ENCODE measurements at regions not wholly inside any gene's neighbourhood (a gene's known extent, or its start where the extent isn't known, plus 50 kb on each side); places are given as distances from the start of the nearest gene placed in this dataset.

DNA sequence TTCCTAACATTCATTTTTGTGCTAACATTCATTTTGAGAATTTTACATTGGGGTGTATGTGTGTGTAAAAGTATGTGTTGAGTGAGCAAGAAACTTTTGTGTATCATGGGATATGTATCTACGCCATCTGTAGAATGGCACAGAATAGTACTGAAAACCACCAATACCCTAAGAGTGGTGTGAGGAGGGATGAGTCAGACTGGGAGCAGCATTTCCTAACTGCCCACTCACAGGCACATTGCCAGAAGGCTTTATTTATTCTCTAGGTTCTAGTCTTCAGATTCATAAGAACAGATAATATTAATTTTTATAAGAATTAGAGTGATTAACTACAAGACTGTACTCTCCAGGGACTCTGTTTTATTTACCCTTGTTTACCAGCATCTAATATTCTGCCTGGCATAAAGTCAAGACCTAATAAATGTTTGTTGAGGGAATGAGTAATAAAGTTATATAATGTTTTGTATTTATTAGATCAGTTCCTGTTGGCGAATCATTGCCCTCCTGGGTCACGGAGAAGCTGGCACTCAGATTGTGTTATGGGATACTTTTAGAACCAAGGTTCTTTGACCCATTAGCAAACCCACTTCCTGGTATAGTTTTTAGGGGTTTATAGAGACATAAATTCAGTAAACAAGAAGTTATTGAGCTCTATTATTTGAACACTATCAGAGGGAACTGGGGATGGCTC is 159.1 kb upstream of the PPP2R2B start:
- DNase-seq = no peak

DNA sequence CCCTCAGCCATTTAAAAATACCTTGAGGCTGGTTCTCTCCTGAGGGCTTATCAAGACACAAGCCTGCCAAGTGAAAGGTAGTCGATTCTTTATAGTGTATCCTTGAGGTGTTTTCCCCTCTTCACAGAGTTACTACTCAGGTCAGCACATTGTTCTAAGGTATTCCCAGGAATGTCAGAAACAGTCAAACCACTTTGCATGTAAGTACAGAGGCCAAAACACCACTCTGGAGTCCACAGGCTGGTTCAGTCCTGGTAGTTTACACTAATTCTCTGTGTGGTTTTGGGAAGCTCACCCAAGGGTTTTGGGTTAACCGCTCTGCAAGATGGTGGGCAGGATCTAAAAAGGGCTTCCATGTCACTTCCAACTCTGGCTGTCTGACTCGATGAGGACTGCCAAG is 162.3 kb upstream of the PPP2R2B start:
- no peak for DNase-seq

DNA sequence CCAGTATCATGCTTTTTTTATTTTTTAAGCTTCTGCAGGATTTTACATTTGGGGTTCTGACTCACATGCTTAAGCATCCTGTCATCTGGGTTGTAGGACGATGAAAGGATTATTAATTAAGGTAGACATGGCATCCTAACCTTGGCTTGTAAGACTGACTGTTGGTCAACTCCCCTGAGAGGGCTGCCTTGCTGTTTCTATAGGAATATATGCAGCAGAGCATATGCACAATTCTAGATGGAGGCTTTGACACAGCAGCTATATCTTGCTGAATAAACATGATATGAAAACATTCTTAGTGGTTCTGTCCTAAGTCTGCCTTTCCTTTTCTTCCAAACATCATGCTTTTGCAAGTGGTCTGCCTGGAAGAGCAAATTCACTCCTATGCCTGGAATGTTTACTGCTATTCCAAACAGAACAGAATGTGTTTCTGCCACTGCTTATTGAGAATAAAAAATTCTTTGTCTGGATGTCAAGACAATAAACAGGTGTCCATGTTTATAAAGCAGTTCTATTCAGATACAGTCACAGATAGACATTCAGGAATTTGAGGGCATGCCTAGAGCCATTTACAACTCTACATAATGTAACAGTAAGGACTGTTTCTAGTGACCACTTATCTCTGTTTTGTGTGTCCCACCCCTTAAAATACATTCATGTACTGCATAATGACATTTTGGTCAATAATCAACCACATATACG is 166.2 kb upstream of the PPP2R2B start:
- no peak for DNase-seq

DNA sequence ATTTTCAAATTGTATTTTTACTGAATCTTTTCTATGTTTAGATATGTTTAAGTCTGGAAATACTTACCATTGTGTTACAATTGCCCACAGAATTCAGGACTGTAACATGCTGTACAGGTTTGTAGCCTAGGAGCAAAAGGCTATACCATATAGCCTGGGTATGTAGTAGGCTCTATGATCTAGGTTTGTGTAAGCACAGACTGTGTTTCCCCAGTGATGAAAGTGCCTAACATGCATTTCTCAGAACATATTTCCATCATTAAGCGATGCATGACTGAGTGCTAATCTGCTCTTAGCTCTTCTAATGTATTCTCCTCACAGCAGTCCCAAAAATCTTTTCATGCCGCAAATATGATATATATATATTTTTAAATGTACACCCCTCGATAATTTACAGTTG is 166.7 kb upstream of the PPP2R2B start:
- no peak for DNase-seq

DNA sequence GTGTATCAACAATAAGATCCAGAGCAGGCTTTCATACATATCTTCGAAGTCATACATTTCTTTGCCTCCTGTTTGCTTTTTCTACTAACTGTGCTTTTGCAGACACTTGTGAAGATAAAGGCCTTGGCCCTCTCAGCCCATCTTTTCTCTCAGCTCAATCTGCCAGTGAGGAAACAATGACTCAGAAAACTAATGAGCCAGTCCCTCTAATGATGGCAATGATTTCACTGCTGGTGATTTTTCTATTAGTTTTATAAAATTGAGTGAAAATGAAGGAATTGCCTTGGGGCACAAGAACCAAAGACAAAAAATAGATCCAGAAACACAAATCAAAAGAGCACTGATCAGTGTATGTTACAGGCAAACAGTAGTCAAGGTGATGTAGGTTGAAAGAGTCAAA is 167.7 kb upstream of the PPP2R2B start:
- DNase-seq = no peak

DNA sequence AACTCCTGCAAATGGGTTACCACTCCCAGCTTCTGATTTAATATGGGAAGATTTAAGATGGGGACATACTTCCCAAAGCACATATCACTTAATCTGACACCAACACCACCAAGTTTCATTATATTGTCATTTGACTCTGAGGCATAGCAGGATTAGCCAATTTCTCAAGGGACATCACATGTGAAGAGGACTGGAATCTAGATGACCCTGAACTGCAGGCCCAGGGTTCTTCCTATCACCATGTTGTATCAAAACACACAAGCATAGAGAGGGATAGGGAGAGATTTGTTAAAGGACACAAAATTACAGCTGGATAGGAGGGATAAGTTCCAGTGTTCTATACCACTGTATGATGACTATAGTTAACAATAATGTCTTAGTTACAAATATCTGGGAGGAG is 168.3 kb upstream of the PPP2R2B start:
- no peak for DNase-seq

DNA sequence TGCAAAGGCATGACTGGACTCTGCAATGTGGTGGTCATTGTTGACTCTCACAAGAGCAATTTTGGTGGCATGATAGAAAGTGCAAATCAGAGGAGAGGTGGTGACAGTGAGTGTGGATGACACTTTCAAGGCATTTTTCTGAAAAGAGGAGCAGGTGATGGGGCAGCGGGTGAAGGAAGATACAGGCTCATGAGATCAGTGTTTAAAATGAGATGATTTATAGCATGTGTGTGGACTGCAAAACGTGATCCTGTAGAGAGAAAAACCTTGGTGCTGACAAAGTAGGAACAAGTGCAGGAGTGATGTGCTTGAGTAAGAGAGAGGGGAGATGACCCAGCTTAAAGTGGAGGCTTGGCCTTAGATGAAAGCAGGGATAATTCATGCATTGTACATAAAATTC is 171.2 kb upstream of the PPP2R2B start:
- DNase-seq = no peak

DNA sequence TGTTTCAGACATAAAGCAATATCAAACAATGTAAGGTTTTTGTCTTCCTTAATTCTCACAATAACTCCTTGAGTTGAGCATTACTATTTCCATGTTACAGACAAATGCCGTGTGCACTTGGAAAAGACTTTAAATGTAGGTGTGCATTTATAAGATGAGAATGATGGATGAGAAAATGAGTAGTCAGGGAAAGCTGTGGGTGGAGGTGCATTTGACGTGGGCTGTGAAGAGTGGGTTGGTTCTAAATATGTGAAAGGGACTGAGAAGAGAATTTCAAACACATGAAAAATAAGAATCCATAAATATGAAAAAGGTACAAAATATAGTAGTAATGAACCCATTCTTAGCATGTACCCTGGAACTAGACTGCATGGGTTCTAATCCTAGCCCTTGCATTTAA is 171.6 kb upstream of the PPP2R2B start:
- no peak for DNase-seq

DNA sequence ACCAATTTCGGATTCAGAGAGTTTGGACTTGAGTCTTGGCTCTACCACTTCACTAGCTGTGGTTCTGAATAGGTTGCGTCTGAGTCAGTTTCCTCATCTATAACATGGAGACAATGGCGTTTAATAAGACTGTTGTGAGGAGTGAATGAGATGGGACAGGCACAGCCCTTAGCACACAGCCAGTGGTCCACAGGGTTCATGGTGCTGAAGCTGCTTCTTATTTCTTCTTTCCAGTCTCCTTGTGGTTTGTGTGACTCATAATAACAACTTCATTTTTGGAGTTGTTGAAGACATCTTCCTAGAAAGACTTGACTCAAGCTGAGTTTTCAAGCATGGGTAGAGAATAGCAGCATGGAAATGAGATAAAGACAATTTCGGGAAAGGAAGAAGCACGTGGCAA is 172.6 kb upstream of the PPP2R2B start:
- no peak for DNase-seq

DNA sequence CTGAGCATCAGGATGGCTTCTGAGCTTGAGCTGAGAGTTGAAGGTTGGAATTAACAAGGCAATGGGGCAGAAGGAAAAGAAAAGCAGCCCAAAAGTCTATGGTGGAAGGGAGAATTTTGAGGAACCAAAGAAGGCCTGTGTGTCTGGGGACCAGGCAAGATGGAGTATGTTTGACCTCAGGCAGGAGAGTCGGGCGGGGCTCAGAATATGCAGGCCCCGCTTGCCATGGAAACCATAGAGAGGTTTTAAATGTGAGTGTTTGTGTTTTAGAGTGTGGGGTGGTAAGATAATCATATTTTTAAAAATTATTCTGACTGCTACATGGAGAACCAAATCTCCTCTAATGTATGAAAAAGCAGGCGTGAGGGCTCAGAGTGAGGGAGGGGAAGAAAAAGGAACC is 174.0 kb upstream of the PPP2R2B start:
- DNase-seq = no peak

DNA sequence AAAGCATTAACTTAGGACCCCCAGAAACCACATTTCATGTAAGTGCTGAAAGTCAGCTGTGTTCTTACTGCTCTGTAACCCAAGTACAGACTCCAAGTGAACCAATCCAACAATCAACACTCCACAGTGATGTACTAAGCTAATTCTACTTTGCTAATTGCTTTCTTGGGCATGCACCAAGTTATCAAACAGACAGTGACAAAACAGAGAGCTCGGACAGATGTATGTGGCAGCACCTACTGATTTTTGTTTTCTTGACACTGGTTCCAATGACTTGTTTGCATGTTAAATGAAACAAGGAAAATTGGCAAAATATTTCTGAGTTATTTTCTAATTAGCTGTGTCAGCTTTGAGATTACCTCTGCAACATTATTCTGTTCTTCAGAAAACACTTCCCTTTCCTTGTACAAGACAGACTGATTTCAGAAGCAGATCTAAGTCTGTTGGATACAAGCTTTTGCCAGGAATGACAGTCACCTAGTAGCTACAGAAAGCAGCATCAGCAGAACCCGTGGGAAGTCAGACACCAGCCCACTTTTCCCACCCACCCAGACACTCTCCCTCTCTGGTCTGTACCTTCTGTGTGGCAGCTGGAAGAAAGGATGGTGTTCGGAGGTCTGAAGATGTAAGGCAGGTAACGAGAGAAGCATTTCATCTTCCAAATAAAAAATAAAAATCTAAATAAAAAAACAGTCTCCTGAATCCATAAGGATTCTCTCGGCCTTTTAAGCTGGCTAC is 176.7 kb upstream of the PPP2R2B start:
- no peak for DNase-seq

DNA sequence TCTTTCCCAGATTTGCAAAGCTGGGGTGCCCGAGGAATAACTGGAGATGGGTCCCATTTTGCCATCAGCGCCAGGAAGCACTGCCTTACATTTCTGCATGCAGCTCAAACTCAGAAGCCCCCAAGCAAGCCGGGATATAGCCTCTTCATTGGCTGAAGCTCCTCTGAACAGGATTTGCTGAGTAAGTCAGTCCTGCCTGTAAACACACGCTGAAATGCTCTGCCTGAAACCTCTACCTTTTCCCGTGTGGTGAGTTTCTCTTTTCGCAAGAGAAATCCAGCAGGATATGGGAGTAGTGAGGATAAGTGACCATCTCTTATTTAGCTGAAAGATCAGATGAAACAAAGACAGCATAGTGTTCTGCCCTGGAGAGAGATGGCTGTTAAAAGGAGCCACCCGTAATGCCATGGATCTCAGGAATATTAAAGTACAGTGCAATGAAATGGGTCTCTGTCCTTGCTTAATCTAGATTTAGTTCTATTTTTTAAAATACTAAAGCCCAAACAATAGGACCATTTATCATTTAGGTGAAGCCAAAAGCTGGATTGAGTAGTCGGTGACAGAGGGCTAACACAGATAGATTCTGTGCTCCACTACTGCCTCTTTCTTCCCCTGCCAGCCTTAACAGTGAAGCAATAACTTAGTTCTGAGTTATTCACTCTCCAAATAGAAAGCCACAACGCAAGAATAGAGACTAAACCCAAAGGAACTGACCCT is 177.5 kb upstream of the PPP2R2B start:
- DNase-seq = no peak

DNA sequence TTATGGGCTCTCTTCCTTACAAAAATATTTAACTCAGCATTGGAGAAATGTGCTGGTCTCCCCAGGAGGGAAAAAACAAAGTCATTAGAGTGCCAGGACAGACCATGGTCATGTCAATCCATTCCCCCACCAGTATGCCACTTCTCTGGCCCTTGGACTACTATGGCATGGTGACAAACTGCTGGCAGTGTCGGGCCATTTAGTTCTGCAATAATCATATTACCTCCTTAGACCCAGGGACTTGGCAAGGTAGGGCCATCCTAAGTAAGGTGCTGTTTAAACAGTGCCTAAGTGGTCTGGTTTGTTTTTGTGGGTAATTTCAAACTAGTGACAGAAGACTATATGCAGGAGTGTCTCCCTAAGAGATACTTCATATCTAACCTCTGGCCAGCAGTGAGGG is 177.8 kb upstream of the STK32A start:
- no peak for DNase-seq

DNA sequence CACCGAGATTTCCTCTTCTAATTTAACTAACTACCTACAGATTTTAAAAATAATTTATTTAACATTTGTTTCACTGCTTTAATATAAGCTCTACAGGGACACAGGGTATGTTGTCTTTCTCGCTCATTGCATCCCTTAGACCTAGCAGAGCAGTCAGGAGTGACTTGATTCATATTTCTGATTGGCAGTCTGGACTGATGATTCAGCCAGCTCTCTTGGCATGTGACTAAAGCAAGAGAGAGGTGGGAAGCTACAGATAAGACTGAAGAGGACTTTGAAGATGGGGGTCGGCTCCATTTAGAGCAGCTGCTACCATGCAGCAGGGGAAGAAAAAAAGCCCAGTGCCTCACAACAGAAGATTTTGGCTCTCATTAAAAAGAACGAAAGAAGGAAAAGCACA is 173.4 kb upstream of the STK32A start:
- DNase-seq = no peak

DNA sequence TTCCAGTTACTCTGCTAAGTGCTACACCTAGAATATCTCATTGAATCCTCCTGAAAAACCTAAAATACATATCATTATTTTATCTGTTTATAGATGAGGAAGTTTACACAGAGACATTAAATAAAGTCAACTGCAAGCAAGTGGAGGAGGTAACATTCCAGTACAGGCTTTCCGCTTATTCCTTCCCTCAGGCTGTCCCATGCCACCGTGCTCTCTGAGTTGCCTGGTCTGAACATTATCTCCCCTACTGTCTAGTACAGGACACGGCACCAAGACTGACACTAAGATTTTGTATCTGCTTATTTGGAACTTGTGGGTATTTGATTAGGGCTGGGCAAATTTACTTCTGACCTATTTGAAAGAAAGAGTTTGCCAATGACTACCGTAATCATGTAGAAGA is 172.4 kb upstream of the STK32A start:
- no peak for DNase-seq

DNA sequence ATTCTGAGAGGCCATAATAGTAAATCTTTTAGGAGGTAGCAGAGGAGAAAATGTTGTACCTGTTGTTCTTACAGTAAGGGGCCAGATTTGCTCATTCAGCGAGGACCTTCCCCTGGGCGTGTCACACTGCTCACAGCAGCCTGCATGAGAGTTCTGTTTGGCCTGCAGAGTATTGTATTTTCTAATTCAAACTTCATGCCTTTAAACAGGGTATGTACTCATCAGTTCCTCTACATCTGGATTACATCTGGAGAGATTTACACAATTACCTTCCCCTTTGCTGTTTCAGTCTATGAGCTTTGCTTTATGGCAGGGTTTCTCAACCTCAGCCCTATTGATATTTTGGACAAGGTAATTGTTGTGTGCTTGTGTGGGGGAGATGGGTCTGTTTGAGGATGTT is 170.9 kb upstream of the STK32A start:
- DNase-seq = no peak

DNA sequence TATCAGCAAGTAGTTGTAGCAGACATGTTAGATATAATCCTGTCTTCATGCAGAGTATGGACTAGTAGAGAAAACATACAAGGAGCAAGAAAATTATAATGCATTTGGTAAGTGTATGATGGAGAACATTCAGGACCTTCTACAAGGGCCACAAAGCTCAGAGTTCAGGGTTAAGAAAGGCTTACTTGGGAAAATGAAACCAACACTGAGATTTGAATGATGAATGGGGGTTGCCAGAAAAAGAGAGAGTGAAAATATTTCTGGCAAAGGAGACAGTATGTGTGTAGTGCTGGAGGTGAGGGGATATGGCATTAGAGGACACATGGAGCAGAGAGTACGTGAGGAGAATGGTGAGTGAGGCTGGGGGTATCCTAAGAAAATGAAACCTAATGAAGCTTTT is 169.8 kb upstream of the STK32A start:
- no peak for DNase-seq

DNA sequence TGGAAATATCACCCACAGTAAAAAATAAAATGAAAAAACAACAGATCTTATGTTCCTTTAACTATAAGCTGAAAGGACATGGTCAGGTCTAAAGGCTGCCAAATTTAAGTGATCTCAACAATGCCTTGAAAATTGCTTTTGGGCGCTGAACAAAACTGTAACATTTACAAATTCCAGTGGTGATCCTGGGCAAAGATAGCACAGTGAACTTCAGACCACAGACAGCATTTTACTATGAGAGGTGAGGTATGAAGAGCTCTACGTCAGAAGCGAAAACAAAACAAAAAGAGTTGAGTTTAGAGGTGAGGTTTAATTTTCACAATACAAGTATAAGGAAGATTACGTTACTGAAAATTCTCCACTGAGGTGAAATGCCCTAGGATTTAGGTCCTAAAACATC is 165.8 kb upstream of the STK32A start:
- no peak for DNase-seq

DNA sequence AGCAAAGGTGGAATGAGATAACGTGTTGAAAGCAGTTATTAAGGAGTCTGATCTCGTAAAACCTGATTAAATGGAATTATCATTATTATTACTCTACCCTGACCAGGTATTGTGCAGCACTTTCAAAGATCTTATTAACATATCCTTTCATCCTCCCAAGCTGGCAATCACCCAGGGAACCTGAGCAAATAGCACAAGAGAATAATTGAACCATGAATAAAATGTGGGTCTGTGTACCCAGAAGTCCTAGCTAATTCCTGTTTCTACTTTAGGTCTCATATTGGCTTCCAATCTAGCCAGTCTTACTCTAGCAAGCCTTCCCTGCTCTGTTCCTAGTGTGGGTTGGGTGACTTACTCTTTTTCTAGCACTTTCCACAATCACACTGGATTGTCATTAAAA is 162.2 kb upstream of the STK32A start:
- no peak for DNase-seq

DNA sequence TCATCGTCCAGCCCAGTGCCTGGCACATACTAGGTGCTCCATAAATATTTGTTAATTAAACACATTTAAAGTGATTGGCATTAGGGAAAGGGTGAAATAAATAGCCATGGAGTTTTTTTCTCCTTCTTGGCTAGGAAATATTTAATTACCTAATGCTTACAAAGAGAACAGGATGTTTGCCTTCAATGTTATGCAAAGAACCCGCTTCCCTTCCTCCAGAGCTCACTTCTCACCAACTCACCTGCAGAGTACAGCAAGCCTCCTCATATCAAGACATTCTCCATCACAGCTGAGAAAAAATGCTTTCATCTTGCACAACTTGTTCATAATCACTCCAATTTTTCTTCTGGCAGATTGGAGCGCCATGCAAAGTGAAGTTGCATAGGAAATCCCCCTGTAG is 161.7 kb upstream of the STK32A start:
- no peak for DNase-seq

DNA sequence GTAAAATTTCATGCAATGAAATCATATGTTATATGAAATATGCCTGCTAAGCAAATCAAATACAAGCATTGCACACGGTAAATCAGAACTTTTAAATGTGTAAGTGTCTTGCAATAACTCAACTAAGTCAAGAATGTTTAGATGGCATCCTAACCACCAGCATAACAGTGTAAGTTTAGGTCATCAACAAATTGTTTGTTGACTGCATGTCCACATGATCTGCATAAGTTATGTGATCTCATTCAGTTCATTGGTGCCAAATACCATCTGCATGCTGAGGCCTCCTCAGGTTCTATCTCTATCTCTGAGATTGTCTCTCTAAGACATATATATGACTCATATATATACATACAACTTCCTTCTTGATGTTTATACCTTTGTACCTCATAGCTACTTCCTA is 159.6 kb upstream of the STK32A start:
- DNase-seq = no peak

DNA sequence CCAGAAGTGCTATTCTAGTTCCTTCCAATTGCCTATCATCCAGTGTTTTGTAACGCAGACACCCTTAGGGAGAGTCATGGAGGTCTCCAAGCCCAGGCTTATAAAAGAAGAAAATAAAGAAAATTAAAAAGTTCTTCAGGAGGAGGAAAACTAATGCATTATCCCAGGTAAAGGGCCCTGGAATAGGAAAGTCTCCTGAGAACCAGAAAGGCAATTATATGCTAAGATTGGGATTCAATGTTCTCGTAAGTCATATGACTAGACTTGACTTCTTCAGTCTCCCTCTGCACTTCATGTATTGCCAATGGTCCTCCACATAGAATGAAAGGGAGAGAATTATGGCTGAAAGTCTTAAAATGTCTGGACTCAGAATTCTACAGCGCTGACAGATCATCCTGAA is 154.4 kb upstream of the STK32A start:
- no peak for DNase-seq

DNA sequence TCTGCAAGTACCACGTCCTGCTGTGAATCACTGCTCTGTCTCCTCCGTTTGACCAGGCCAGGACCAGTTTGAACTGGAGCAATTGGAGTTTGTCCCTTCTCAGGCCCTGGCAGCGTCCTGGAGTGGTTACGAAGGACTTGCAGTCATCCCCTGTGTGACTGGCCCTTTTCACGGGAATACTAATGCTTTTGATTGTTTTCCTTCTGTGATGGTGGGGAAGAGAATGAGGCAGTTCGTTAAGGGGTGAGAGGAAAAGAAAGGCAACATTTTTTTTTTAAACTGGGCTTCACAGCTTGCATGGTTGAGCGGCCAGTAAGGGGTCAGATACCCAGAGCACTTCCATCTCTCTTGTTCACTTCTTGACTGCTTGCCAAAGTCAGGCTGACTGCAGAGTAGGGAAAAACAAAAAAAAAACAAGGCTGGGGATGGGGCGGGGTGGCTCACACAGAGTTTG is 153.5 kb upstream of the STK32A start:
- DNase-seq = no peak

All from renal pelvis (tissue), 1 donor.